GM10266 (cell line): ENCODE measurements at regions not wholly inside any gene's neighbourhood (a gene's known extent, or its start where the extent isn't known, plus 50 kb on each side); places are given as distances from the start of the nearest gene placed in this dataset.

Experiments used
- DNase-seq: peaks from one replicate; pipeline ENCODE4 v3.0.0; 2012; ENCODE audit errors: extremely low spot score
- CTCF ChIP-seq: IDR thresholded peaks from 2 replicates; pipeline ENCODE4 v1.5.1; 2012; ENCODE audit warnings: mild to moderate bottlenecking, low read depth; ENCODE audit not compliant: control insufficient read depth, insufficient read depth; ENCODE audit errors: missing control alignments

- no peak for TF ChIP-seq CTCF
- no peak for DNase-seq
Measured at GRCh38 chr5:58074222-58074621, 385.7 kb downstream of the PLK2 start.

- no peak for DNase-seq
- TF ChIP-seq CTCF, result no peak
Measured at GRCh38 chr5:58073243-58073642, 386.6 kb downstream of the PLK2 start.

- no peak for TF ChIP-seq CTCF
- no peak for DNase-seq
Measured at GRCh38 chr5:58072300-58072965, 387.5 kb downstream of the PLK2 start.

GRCh38 chr5:58071566-58071965 is 388.3 kb downstream of the PLK2 start:
- no peak for DNase-seq
- no peak for TF ChIP-seq CTCF

- DNase-seq, result no peak
- TF ChIP-seq CTCF, result no peak
Measured at GRCh38 chr5:58069846-58070245, 390.0 kb downstream of the PLK2 start.

GRCh38 chr5:58069016-58069705 is 390.7 kb downstream of the PLK2 start:
- no peak for DNase-seq

More at GRCh38 chr5:58069016-58069705, 390.7 kb downstream of the PLK2 start:
- no peak for TF ChIP-seq CTCF
